PC-3 (cell line): ENCODE measurements at regions not wholly inside any gene's neighbourhood (a gene's known extent, or its start where the extent isn't known, plus 50 kb on each side); places are given as distances from the start of the nearest gene placed in this dataset.

ENCODE experiments used
- ATAC-seq: fragments of 200-7000 bp; cut with Tn5 transposase; 2 replicates; pipeline ENCODE4 v1.9.1; 2020; ENCODE audit warnings: mild to moderate bottlenecking, moderate library complexity
- BruUV-seq: library from RNA; stranded (reverse); fragments of 400-500 nt; replicated peaks from 2 replicates; lab custom pipeline; 2021; lab: Mats Ljungman, UMichigan
- CTCF ChIA-PET: fragments of 300-600 bp; sonication (Branson Sonifier 250); formaldehyde crosslinking; loops from one replicate; lab custom pipeline; 2022; ENCODE audit warnings: antibody characterized with exemption; lab: Charles Lee
- POLR2A ChIA-PET: fragments of 300-600 bp; sonication (Branson Sonifier 250); formaldehyde crosslinking; loops from one replicate; lab custom pipeline; 2022; ENCODE audit warnings: antibody characterized with exemption; ENCODE audit not compliant: unreplicated experiment; lab: Charles Lee
- DNase-seq: peaks from one replicate; pipeline ENCODE4 v3.0.0-alpha.2; 2015
- H2AFZ ChIP-seq: fragments of 300-600 bp; sonication (generic); 2 replicates; pipeline ENCODE4 v1.6.0; 2016; ENCODE audit warnings: antibody characterized with exemption, low read length
- H3F3A ChIP-seq: fragments of 300-600 bp; sonication (generic); one replicate; pipeline ENCODE4 v1.6.0; 2017; ENCODE audit warnings: antibody characterized with exemption, low read length, control low read depth, mild to moderate bottlenecking; ENCODE audit not compliant: unreplicated experiment
- H3K27ac ChIP-seq: fragments of 300-600 bp; sonication (generic); 2 replicates; pipeline ENCODE4 v1.5.1; 2016; ENCODE audit warnings: mild to moderate bottlenecking, low read length
- H3K27me3 ChIP-seq: fragments of 300-600 bp; sonication (generic); 2 replicates; pipeline ENCODE4 v1.6.1; 2016; ENCODE audit warnings: low read length, mixed read lengths
- H3K36me3 ChIP-seq: fragments of 300-600 bp; sonication (generic); 2 replicates; pipeline ENCODE4 v1.6.1; 2016; ENCODE audit warnings: low read depth, mixed run types, low read length, mixed read lengths
- H3K4me1 ChIP-seq: fragments of 300-600 bp; sonication (generic); 2 replicates; pipeline ENCODE4 v1.5.1; 2016; ENCODE audit warnings: low read length; ENCODE audit not compliant: insufficient read depth
- H3K4me2 ChIP-seq: fragments of 300-600 bp; sonication (generic); 2 replicates; pipeline ENCODE4 v1.6.0; 2016; ENCODE audit warnings: low read length
- H3K4me3 ChIP-seq: fragments of 300-600 bp; sonication (generic); 2 replicates; pipeline ENCODE4 v1.5.1; 2016; ENCODE audit warnings: mild to moderate bottlenecking, low read length, mixed read lengths
- H3K79me2 ChIP-seq: fragments of 300-600 bp; sonication (generic); 2 replicates; pipeline ENCODE4 v1.6.1; 2017; ENCODE audit warnings: low read length, mixed read lengths
- H3K9ac ChIP-seq: fragments of 300-600 bp; sonication (generic); 2 replicates; pipeline ENCODE4 v1.6.0; 2016; ENCODE audit warnings: mild to moderate bottlenecking, low read length
- H3K9me2 ChIP-seq: fragments of 300-600 bp; sonication (generic); replicated peaks from 2 replicates; pipeline ENCODE4 v1.6.1; 2016; ENCODE audit warnings: mixed run types, low read length, mixed read lengths
- H3K9me3 ChIP-seq: fragments of 300-600 bp; sonication (generic); 2 replicates; pipeline ENCODE4 v1.6.1; 2016; ENCODE audit warnings: low read length, mixed read lengths
- H4K20me1 ChIP-seq: fragments of 300-600 bp; sonication (generic); 2 replicates; pipeline ENCODE4 v1.6.1; 2016; ENCODE audit warnings: low read length, mixed read lengths
- EZH2 ChIP-seq: fragments of 300-600 bp; sonication (generic); IDR thresholded peaks from one replicate; pipeline ENCODE4 v1.6.1; 2017; ENCODE audit warnings: antibody characterized with exemption, mild to moderate bottlenecking, low read length; ENCODE audit not compliant: unreplicated experiment
- EZH2phosphoT487 ChIP-seq: fragments of 300-600 bp; sonication (generic); IDR thresholded peaks from 2 replicates; pipeline ENCODE4 v1.6.1; 2018; ENCODE audit warnings: mild to moderate bottlenecking, antibody characterized with exemption, low read length, borderline replicate concordance
- intact Hi-C: fragments of 100-400 bp; cut with micrococcal nuclease; formaldehyde crosslinking; loops from 2 replicates; pipeline ENCODE4 v1.9.0; 2023
- TF ChIP-seq, protein P1 (sequence below): fragments of 300-600 bp; sonication (generic); conservative IDR thresholded peaks from 2 replicates; pipeline ENCODE4 v1.5.1; 2017; ENCODE audit warnings: antibody characterized with exemption, low read depth, mild to moderate bottlenecking, low read length

- Histone ChIP-seq H3K4me2 (no peak overlapping the region), H3F3A (peaks cover 6% of the 10 kb centered on the region), H3K9ac (no peak overlapping the region), H3K4me3 (no peak overlapping the region), H3K9me2 (no peaks in the 10 kb centered on the region), H4K20me1 (no peaks in the 10 kb centered on the region), H3K27ac (no peak overlapping the region), H3K79me2 (no peaks in the 10 kb centered on the region), H3K9me3 (no peaks in the 10 kb centered on the region), H3K4me1 (peaks cover 39% of the 10 kb centered on the region), H3K36me3 (no peaks in the 10 kb centered on the region), H3K27me3 (no peaks in the 10 kb centered on the region), H2AFZ (no peak overlapping the region)
- DNase-seq (no peak), ATAC-seq (no peak)
- POLR2A ChIA-PET: no interaction called here
- TF ChIP-seq, protein P1, sequence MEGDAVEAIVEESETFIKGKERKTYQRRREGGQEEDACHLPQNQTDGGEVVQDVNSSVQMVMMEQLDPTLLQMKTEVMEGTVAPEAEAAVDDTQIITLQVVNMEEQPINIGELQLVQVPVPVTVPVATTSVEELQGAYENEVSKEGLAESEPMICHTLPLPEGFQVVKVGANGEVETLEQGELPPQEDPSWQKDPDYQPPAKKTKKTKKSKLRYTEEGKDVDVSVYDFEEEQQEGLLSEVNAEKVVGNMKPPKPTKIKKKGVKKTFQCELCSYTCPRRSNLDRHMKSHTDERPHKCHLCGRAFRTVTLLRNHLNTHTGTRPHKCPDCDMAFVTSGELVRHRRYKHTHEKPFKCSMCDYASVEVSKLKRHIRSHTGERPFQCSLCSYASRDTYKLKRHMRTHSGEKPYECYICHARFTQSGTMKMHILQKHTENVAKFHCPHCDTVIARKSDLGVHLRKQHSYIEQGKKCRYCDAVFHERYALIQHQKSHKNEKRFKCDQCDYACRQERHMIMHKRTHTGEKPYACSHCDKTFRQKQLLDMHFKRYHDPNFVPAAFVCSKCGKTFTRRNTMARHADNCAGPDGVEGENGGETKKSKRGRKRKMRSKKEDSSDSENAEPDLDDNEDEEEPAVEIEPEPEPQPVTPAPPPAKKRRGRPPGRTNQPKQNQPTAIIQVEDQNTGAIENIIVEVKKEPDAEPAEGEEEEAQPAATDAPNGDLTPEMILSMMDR: no peak
- TF ChIP-seq EZH2: no peak
- no peak for TF ChIP-seq EZH2phosphoT487
- CTCF ChIA-PET: no interaction called here
- BruUV-seq: no TSS peak
- intact Hi-C loops: no loop called here
Measured at GRCh38 chr18:56171848-56172247, 466.5 kb downstream of the TXNL1 start.

GRCh38 chr18:56168049-56168781, 470.2 kb downstream of the TXNL1 start:
- intact Hi-C loops: loop anchor here (1.0 to 10.0 kb wide), 3 partner anchors 64 to 313 kb away; no protein-coding TSS in a partner anchor
- DNase-seq (peak; percentile 92), ATAC-seq (peak; percentile 93)
- Histone ChIP-seq H3K27ac (peak overlapping the region; percentile 93), H3K4me1 (peaks cover 40% of the 10 kb centered on the region), H3K9ac (peak overlapping the region; percentile 36), H3K4me3 (peak overlapping the region; percentile 39; the same call in 1 of the 2 replicates), H4K20me1 (no peaks in the 10 kb centered on the region), H3K9me2 (no peaks in the 10 kb centered on the region), H3K36me3 (no peaks in the 10 kb centered on the region), H2AFZ (peak overlapping the region; percentile 58), H3K27me3 (no peaks in the 10 kb centered on the region), H3F3A (peaks cover 6% of the 10 kb centered on the region), H3K79me2 (no peaks in the 10 kb centered on the region), H3K4me2 (peak overlapping the region; percentile 67), H3K9me3 (no peaks in the 10 kb centered on the region)
- no TSS peak for BruUV-seq
- no peak for TF ChIP-seq EZH2
- TF ChIP-seq, protein P1: no peak
- TF ChIP-seq EZH2phosphoT487: no peak
- ChIA-PET POLR2A (no interaction called here), CTCF (interaction anchor here (0.6 to 0.7 kb wide), 2 partner anchors 21 to 824 kb away, joined by 3 read pairs; no protein-coding TSS in a partner anchor)

- Histone ChIP-seq H3K27me3 (no peaks in the 10 kb centered on the region), H3K4me2 (peak overlapping the region; percentile 67), H3K4me3 (peak overlapping the region; percentile 11; the same call in 1 of the 2 replicates), H3K9ac (peak overlapping the region; percentile 36), H3K4me1 (peaks cover 41% of the 10 kb centered on the region), H3K9me3 (no peaks in the 10 kb centered on the region), H2AFZ (no peak overlapping the region), H3K79me2 (no peaks in the 10 kb centered on the region), H4K20me1 (no peaks in the 10 kb centered on the region), H3K9me2 (no peaks in the 10 kb centered on the region), H3K36me3 (no peaks in the 10 kb centered on the region), H3K27ac (peak overlapping the region; percentile 93), H3F3A (peaks cover 6% of the 10 kb centered on the region)
- BruUV-seq: no TSS peak
- intact Hi-C loops: loop anchor here (5.0 to 10.0 kb wide), 2 partner anchors 65 to 313 kb away; no protein-coding TSS in a partner anchor
- no peak for ATAC-seq
- POLR2A ChIA-PET: no interaction called here
- no peak for DNase-seq
- CTCF ChIA-PET: no interaction called here
- TF ChIP-seq EZH2phosphoT487 (no peak), EZH2 (no peak)
- TF ChIP-seq, protein P1: no peak
Measured at GRCh38 chr18:56167366-56167765, 471.0 kb downstream of the TXNL1 start.
